Common myeloid progenitor, CD34-positive (primary cell): ENCODE measurements at regions not wholly inside any gene's neighbourhood (a gene's known extent, or its start where the extent isn't known, plus 50 kb on each side); places are given as distances from the start of the nearest gene placed in this dataset.

Experiments
- CTCF ChIA-PET: fragments of 350-600 bp; sonication (Branson Sonifier 250); formaldehyde crosslinking; loops from one replicate; lab custom pipeline; 2021; ENCODE audit warnings: antibody characterized with exemption; lab: Charles Lee
- POLR2A ChIA-PET: fragments of 350-600 bp; sonication (Branson Sonifier 250); formaldehyde crosslinking; loops from one replicate; lab custom pipeline; 2021; ENCODE audit warnings: antibody characterized with exemption; lab: Charles Lee
- DNase-seq, 3 donors: peaks; one replicate each; pipeline versions ENCODE4 v3.0.0 to v3.0.0-alpha.2; 2013
- H3K27ac ChIP-seq, 2 experiments: 1 replicate in 1 of 2; 2 replicates in 1 of 2; pipeline ENCODE4 v1.7.0; 2013; ENCODE audit warnings: inconsistent platforms in 2 of 2, low read length in 2 of 2, mild to moderate bottlenecking in 2 of 2, low read depth in 1 of 2, moderate library complexity in 1 of 2; ENCODE audit not compliant: severe bottlenecking in 2 of 2, insufficient read depth in 1 of 2, poor library complexity in 1 of 2
- H3K27me3 ChIP-seq, 5 experiments: replicated peaks in 2 of 5; 1 replicate in 3 of 5; 2 replicates in 2 of 5; pipeline versions ENCODE4 v1.6.1 to v1.7.0; 2013; ENCODE audit warnings: low read length in 4 of 5, mild to moderate bottlenecking in 2 of 5, moderate library complexity in 2 of 5, inconsistent platforms in 1 of 5; ENCODE audit not compliant: insufficient read depth in 5 of 5, control insufficient read depth in 4 of 5
- H3K36me3 ChIP-seq, 4 experiments: 1 replicate in 2 of 4; 2 replicates in 2 of 4; pipeline versions ENCODE4 v1.6.1 to v1.7.0; 2013; ENCODE audit warnings: low read length in 3 of 4, control low read depth in 1 of 4, mild to moderate bottlenecking in 1 of 4; ENCODE audit not compliant: control insufficient read depth in 4 of 4, insufficient read depth in 4 of 4
- H3K4me1 ChIP-seq, 4 experiments: 1 replicate in 3 of 4; 2 replicates in 1 of 4; pipeline versions ENCODE4 v1.6.1 to v1.7.1; 2013; ENCODE audit warnings: low read length in 3 of 4, mild to moderate bottlenecking in 3 of 4, control low read depth in 1 of 4, inconsistent platforms in 1 of 4, moderate library complexity in 1 of 4; ENCODE audit not compliant: control insufficient read depth in 4 of 4, insufficient read depth in 4 of 4; ENCODE audit errors: control extremely low read depth in 1 of 4
- H3K4me3 ChIP-seq, 7 experiments: 1 replicate in 4 of 7; 2 replicates in 3 of 7; pipeline versions ENCODE4 v1.5.1 to v1.7.0; 2013; ENCODE audit warnings: mild to moderate bottlenecking in 7 of 7, low read length in 6 of 7, moderate library complexity in 6 of 7, inconsistent platforms in 2 of 7, low read depth in 2 of 7, control low read depth in 1 of 7; ENCODE audit not compliant: insufficient read depth in 4 of 7, control insufficient read depth in 1 of 7; ENCODE audit errors: extremely low read depth in 1 of 7
- H3K9me3 ChIP-seq, 5 experiments: 1 replicate in 4 of 5; 2 replicates in 1 of 5; pipeline versions ENCODE4 v1.6.1 to v1.7.1; 2013; ENCODE audit warnings: low read length in 4 of 5, mild to moderate bottlenecking in 2 of 5, inconsistent platforms in 1 of 5, low read depth in 1 of 5, moderate library complexity in 1 of 5; ENCODE audit not compliant: control insufficient read depth in 4 of 5, insufficient read depth in 2 of 5; ENCODE audit errors: control extremely low read depth in 1 of 5
- WGBS: methylation state at CpG from one replicate; pipeline ENCODE4 v1.1.5; 2013; ENCODE audit not compliant: insufficient coverage; 5-methylcytosine and 5-hydroxymethylcytosine counted together

GRCh38 chr11:47904048-47904447 lies 55.9 kb upstream of the NUP160 start:
- Histone ChIP-seq H3K9me3 (no peaks in the 10 kb centered on the region), H3K27ac (no peak overlapping the region), H3K36me3 (no peaks in the 10 kb centered on the region), H3K27me3 (no peaks in the 10 kb centered on the region), H3K4me1 (peaks cover 0 to 3% (median 2%) of the 10 kb centered on the region in 4 experiments), H3K4me3 (no peak overlapping the region)
- CTCF ChIA-PET, result no interaction called here
- POLR2A ChIA-PET, result no interaction called here
- 100% methylated on average over 2 of the region's 3 CpGs for WGBS
- DNase-seq, result no peak

GRCh38 chr11:47899801-47900200 lies 51.7 kb upstream of the NUP160 start:
- no CpG with 5 or more reads among the region's 2 CpGs for WGBS
- Histone ChIP-seq H3K27ac (no peak overlapping the region), H3K36me3 (no peaks in the 10 kb centered on the region), H3K27me3 (no peaks in the 10 kb centered on the region), H3K4me1 (no peaks in the 10 kb centered on the region), H3K4me3 (no peak overlapping the region), H3K9me3 (peaks cover 0 to 1% (median 0%) of the 10 kb centered on the region in 5 experiments)
- DNase-seq, result peak in 1 of 3 donors; percentile 30
- CTCF ChIA-PET, result no interaction called here
- POLR2A ChIA-PET, result no interaction called here
